ENCODE measurements at regions not wholly inside any gene's neighbourhood (a gene's known extent, or its start where the extent isn't known, plus 50 kb on each side); places are given as distances from the start of the nearest gene placed in this dataset.
"Not testable (repeated sequence)": the region's sequence is repeated elsewhere in the genome, so short reads cannot be mapped to it uniquely, and the experiment has no call there.

DNA sequence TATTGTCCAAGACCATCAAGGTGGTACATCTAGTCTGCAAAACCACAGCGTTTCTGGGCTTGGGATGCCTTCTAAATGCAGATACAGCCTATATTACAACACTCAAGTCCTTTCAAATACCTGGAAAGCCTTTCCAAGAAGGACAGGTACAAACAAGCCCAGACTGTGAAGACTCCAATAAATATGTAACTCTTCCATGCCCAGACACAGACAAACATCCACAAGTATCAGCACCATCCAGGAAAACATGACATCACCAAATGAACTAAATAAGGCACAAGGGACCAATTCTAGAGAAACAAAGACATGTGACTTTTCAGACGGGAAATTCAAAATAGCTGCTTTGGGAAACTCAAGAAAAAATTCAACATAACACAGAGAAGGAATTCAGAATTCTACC lies 152.7 kb upstream of the POC5 start:
- Histone ChIP-seq H3K27me3 (no peaks in the 10 kb centered on the region), H3K27ac (no peak overlapping the region), H3K9me3 (no peaks in the 10 kb centered on the region), H3K4me1 (no peaks in the 10 kb centered on the region), H3K4me3 (no peak overlapping the region), H3K36me3 (no peaks in the 10 kb centered on the region)
- DNase-seq, result no peak
- 74 to 88% methylated on average over 2 of the region's 2 CpGs for WGBS, 2 donors
- intact Hi-C loops (cut with DNase I), result no loop called here
- TF ChIP-seq CTCF (IDR thresholded peaks at IDR 0.05), result no peak
- TF ChIP-seq POLR2AphosphoS5 (IDR thresholded peaks at IDR 0.05), result no peak
- TF ChIP-seq POLR2A (IDR thresholded peaks at IDR 0.05), result no peak
- TF ChIP-seq EP300 (IDR thresholded peaks at IDR 0.05), result no peak

DNA sequence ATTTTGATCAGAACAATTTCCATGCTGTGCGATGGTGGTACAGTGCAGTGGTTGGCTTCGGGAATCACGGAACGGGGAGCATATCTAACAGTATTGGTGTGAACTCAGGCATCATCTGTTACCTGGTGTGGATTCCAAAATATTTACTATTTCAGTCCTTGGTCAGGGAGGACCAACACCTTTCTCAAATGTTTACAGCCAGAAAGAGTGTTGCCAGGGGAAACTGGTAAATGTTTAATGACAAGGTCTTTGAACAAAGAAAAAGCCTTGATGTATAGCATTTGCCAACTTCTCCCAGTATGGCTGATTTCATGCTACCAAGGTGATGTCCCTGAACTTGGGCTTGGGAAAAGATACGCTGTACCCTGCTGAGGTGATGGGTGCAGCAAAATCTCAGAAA lies 145.6 kb upstream of the POC5 start:
- Histone ChIP-seq H3K4me1 (no peaks in the 10 kb centered on the region), H3K4me3 (no peak overlapping the region), H3K27me3 (no peaks in the 10 kb centered on the region), H3K27ac (no peak overlapping the region), H3K36me3 (no peaks in the 10 kb centered on the region), H3K9me3 (no peaks in the 10 kb centered on the region)
- WGBS, 2 donors, result 30 to 78% methylated on average over 5 of the region's 5 CpGs
- intact Hi-C loops (cut with DNase I), result no loop called here
- DNase-seq, result no peak
- TF ChIP-seq POLR2A (IDR thresholded peaks at IDR 0.05) (no peak), EP300 (IDR thresholded peaks at IDR 0.05) (no peak)

- WGBS, 2 donors, result 66 to 77% methylated on average over 11 of the region's 11 CpGs
- H3K4me3 ChIP-seq; intact Hi-C loops (cut with DNase I); H3K27me3 ChIP-seq; DNase-seq; H3K27ac ChIP-seq; H3K36me3 ChIP-seq; H3K4me1 ChIP-seq; H3K9me3 ChIP-seq: not testable (repeated sequence)
These were observed 142.4 kb upstream of the POC5 start for GRCh38 chr5:75859621-75860020.

DNA sequence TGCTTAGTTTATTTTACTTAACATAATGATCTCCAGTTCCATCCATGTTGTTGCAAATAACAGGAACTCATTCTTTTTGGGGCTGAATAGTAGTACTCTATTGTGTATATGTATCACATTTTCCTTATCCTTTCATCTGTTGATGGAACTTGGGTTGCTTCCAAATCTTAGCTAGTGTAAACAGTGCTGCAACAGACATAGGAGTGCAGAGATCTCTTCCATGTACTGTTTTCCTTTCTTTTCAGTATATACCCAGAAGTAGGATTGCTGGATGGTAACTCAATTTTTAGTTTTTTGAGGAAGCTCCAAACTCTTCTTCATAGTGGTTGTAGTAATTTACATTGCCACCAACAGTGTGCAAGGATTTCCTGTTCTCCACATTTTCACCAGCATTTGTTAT lies 138.8 kb upstream of the POC5 start:
- intact Hi-C loops (cut with DNase I), result no loop called here
- TF ChIP-seq POLR2AphosphoS5 (IDR thresholded peaks at IDR 0.05), result no peak
- TF ChIP-seq CTCF (IDR thresholded peaks at IDR 0.05), result no peak
- no peak for TF ChIP-seq EP300 (IDR thresholded peaks at IDR 0.05)
- TF ChIP-seq POLR2A (IDR thresholded peaks at IDR 0.05), result no peak
- Histone ChIP-seq H3K4me1 (no peaks in the 10 kb centered on the region), H3K27me3 (no peaks in the 10 kb centered on the region), H3K9me3 (no peaks in the 10 kb centered on the region), H3K4me3 (no peak overlapping the region), H3K36me3 (no peaks in the 10 kb centered on the region), H3K27ac (no peak overlapping the region)
- no peak for DNase-seq

- WGBS, 2 donors, result 89 to 92% methylated on average over 1 of the region's 1 CpG
- no peak for DNase-seq
- H3K4me1 ChIP-seq, result no peaks in the 10 kb centered on the region
- H3K9me3 ChIP-seq, result no peaks in the 10 kb centered on the region
- no peaks in the 10 kb centered on the region for H3K36me3 ChIP-seq
- no peak for TF ChIP-seq CTCF (IDR thresholded peaks at IDR 0.05)
- no peak for TF ChIP-seq POLR2A (IDR thresholded peaks at IDR 0.05)
- no peak for TF ChIP-seq POLR2AphosphoS5 (IDR thresholded peaks at IDR 0.05)
- TF ChIP-seq EP300 (IDR thresholded peaks at IDR 0.05), result no peak
- H3K4me3 ChIP-seq, result no peak overlapping the region
- no peaks in the 10 kb centered on the region for H3K27me3 ChIP-seq
- no peak overlapping the region for H3K27ac ChIP-seq
- intact Hi-C loops (cut with DNase I), result no loop called here
These were observed 130.8 kb upstream of the POC5 start for GRCh38 chr5:75848077-75848476.

- no peak for DNase-seq
- H3K27me3 ChIP-seq, result no peaks in the 10 kb centered on the region
- 57 to 78% methylated on average over 1 of the region's 1 CpG for WGBS, 2 donors
- no peak for TF ChIP-seq EP300 (IDR thresholded peaks at IDR 0.05)
- TF ChIP-seq CTCF (IDR thresholded peaks at IDR 0.05), result no peak
- TF ChIP-seq POLR2AphosphoS5 (IDR thresholded peaks at IDR 0.05), result no peak
- no peak for TF ChIP-seq POLR2A (IDR thresholded peaks at IDR 0.05)
- intact Hi-C loops (cut with DNase I), result no loop called here
- no peak overlapping the region for H3K27ac ChIP-seq
- H3K9me3 ChIP-seq, result no peaks in the 10 kb centered on the region
- no peaks in the 10 kb centered on the region for H3K4me1 ChIP-seq
- H3K36me3 ChIP-seq, result no peaks in the 10 kb centered on the region
- H3K4me3 ChIP-seq, result no peak overlapping the region
These were observed 130.4 kb upstream of the POC5 start for GRCh38 chr5:75847561-75848021.
